BE2C (cell line): ENCODE measurements at regions not wholly inside any gene's neighbourhood (a gene's known extent, or its start where the extent isn't known, plus 50 kb on each side); places are given as distances from the start of the nearest gene placed in this dataset.

Experiments used
- DNase-seq: peaks from one replicate; pipeline ENCODE4 v3.0.0-alpha.2; 2020
- H3K27me3 ChIP-seq: fragments of 250-450 bp; sonication (Bioruptor Pico); 2 replicates; pipeline ENCODE4 v1.5.1; 2020; ENCODE audit warnings: mild to moderate bottlenecking
- H3K36me3 ChIP-seq: fragments of 250-450 bp; sonication (Bioruptor Pico); 2 replicates; pipeline ENCODE4 v1.5.1; 2020; ENCODE audit warnings: mild to moderate bottlenecking
- H3K4me1 ChIP-seq: fragments of 250-450 bp; sonication (Bioruptor Pico); 2 replicates; pipeline ENCODE4 v1.5.1; 2020
- H3K4me3 ChIP-seq: 2 replicates; pipeline ENCODE4 v1.5.1; 2011; ENCODE audit warnings: low read depth, low read length
- H3K9me3 ChIP-seq: fragments of 250-450 bp; sonication (Bioruptor Pico); 2 replicates; pipeline ENCODE4 v1.5.1; 2020
- TF ChIP-seq, protein P1 (sequence below): IDR thresholded peaks from 2 replicates; pipeline ENCODE4 v1.5.1; 2012; ENCODE audit warnings: mild to moderate bottlenecking, low read depth, low read length

DNA sequence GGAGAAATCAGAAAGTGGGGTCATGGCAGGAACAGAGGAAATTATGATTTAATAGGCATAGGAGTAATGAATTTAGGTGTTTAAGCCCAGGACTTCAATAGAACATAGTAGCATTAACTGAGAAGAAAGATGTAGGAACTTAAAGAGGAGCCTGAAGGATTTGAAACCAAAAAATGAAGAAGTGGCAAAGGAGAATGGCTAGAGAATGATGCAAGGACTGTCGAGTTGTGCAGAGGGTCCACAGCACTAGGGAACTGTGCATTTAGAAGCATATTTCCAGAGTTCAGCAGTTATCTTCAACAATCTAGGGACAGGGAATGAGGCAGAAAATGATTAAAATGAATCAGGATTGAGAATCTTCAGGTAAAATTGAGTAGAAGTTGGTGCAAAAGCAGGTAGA lies 328.1 kb upstream of the LYPLAL1 start:
- TF ChIP-seq, protein P1, sequence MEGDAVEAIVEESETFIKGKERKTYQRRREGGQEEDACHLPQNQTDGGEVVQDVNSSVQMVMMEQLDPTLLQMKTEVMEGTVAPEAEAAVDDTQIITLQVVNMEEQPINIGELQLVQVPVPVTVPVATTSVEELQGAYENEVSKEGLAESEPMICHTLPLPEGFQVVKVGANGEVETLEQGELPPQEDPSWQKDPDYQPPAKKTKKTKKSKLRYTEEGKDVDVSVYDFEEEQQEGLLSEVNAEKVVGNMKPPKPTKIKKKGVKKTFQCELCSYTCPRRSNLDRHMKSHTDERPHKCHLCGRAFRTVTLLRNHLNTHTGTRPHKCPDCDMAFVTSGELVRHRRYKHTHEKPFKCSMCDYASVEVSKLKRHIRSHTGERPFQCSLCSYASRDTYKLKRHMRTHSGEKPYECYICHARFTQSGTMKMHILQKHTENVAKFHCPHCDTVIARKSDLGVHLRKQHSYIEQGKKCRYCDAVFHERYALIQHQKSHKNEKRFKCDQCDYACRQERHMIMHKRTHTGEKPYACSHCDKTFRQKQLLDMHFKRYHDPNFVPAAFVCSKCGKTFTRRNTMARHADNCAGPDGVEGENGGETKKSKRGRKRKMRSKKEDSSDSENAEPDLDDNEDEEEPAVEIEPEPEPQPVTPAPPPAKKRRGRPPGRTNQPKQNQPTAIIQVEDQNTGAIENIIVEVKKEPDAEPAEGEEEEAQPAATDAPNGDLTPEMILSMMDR, result no peak
- Histone ChIP-seq H3K27me3 (no peaks in the 10 kb centered on the region), H3K4me3 (no peak overlapping the region)

DNA sequence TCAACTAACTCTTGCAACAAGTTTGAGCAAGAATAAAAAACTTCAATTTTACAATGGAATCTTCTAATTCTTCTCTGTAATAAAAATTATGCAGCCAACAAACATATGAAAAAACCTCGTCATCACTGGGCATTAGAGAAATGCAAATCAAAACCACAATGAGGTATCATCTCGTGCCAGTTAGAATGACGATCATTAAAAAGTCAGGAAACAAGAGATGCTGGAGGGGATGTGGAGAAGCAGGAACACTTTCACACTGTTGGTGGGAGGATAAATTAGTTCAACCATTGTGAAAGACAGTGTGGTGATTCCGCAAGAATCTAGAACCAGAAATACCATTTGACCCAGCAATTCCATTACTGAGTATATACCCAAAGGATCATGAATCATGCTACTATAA lies 327.5 kb upstream of the LYPLAL1 start:
- H3K36me3 ChIP-seq, result no peaks in the 10 kb centered on the region
- H3K27me3 ChIP-seq, result no peaks in the 10 kb centered on the region
- H3K9me3 ChIP-seq, result no peaks in the 10 kb centered on the region
- H3K4me1 ChIP-seq, result no peaks in the 10 kb centered on the region
- DNase-seq, result no peak
- TF ChIP-seq, protein P1, result no peak
- H3K4me3 ChIP-seq, result no peak overlapping the region

More for the DNA sequence above, 328.1 kb upstream of the LYPLAL1 start:
- no peaks in the 10 kb centered on the region for H3K36me3 ChIP-seq
- no peak for DNase-seq
- no peaks in the 10 kb centered on the region for H3K9me3 ChIP-seq
- no peaks in the 10 kb centered on the region for H3K4me1 ChIP-seq

DNA sequence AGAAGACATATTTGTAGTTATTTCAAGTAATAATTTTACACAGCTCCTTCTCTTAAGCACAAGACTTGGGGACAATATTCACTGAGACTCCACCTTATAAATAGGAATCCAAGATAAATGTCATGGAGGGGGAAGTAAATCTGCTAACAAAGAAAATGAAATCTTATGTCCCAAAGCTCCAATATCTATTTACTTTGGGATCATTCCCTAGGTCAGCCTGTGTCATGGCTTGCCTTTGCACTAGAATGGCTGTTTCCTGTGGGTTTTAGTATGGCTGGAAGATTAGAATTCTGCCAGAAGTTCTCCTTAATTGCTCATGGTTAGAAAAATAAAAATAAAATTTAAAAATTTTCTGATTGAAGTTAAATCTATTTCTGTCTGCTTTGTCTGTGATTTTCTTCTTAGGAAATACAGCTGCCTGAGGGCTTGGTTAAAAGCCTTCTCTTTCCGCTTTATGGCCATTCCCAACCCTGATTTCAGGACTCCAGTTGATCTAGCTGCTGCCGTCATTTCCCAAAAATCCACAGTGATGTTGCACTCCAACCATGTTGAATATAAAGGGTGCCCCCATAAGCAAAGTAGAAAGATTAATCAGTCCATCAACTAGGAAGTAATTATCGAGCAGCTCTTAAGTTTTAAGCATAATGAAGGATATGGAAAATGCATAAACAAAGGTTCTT lies 326.4 kb upstream of the LYPLAL1 start:
- Histone ChIP-seq H3K27me3 (no peaks in the 10 kb centered on the region), H3K4me1 (no peaks in the 10 kb centered on the region), H3K9me3 (no peaks in the 10 kb centered on the region), H3K36me3 (no peaks in the 10 kb centered on the region), H3K4me3 (no peak overlapping the region)
- TF ChIP-seq, protein P1, result no peak
- DNase-seq, result no peak

GRCh38 chr1:218848009-218848408 lies 325.7 kb upstream of the LYPLAL1 start:
- Histone ChIP-seq H3K36me3 (no peaks in the 10 kb centered on the region), H3K9me3 (no peaks in the 10 kb centered on the region), H3K27me3 (no peaks in the 10 kb centered on the region), H3K4me3 (no peak overlapping the region), H3K4me1 (no peaks in the 10 kb centered on the region)
- DNase-seq, result no peak
- TF ChIP-seq, protein P1, result no peak

- Histone ChIP-seq H3K4me3 (no peak overlapping the region), H3K36me3 (no peaks in the 10 kb centered on the region), H3K9me3 (no peaks in the 10 kb centered on the region), H3K27me3 (no peaks in the 10 kb centered on the region), H3K4me1 (no peaks in the 10 kb centered on the region)
- TF ChIP-seq, protein P1, result no peak
- no peak for DNase-seq
These were observed 323.3 kb upstream of the LYPLAL1 start for GRCh38 chr1:218850367-218850766.

DNA sequence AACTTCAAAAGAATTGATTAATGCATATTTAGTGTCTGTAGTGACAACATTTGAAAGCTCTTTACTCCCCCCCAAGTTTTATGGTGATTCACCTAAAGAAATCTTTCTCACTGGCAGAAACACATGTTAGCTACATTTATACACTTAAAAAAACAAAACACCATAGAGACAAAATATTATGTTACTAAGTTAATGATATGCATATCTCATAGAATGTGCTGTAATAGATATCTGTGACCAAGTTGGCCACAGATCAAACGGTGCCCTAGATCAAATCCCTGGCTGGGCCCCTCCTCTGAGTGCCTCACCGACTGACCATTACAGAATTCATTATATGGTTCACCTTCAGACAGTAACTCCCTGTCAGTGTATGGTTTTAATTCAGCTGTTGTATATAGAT lies 322.1 kb upstream of the LYPLAL1 start:
- no peak for DNase-seq
- Histone ChIP-seq H3K36me3 (no peaks in the 10 kb centered on the region), H3K4me1 (no peaks in the 10 kb centered on the region), H3K9me3 (no peaks in the 10 kb centered on the region), H3K4me3 (no peak overlapping the region), H3K27me3 (no peaks in the 10 kb centered on the region)
- TF ChIP-seq, protein P1, result no peak
